Kidney (tissue), 13 donors: ENCODE measurements at regions not wholly inside any gene's neighbourhood (a gene's known extent, or its start where the extent isn't known, plus 50 kb on each side); places are given as distances from the start of the nearest gene placed in this dataset.

Experiments
- DNase-seq, 5 donors: peaks; one replicate each; pipeline ENCODE4 v3.0.0-alpha.2; 2013 to 2020
- FAIRE-seq: peaks from 2 replicates; lab custom pipeline; 2012; peaks lifted over from hg19 to GRCh38; lab: Jason Lieb, UNC
- H3K27ac ChIP-seq, 2 donors: one replicate each; pipeline ENCODE4 v1.7.0; 2013; ENCODE audit warnings: low read depth in 2 of 2, low read length in 2 of 2, inconsistent platforms in 1 of 2
- H3K27me3 ChIP-seq: one replicate; pipeline ENCODE4 v1.7.1; 2013; ENCODE audit warnings: low read length, inconsistent platforms; ENCODE audit not compliant: control insufficient read depth, insufficient read depth
- H3K36me3 ChIP-seq, 3 donors: one replicate each; pipeline versions ENCODE4 v1.7.0 to v1.7.1; 2013; ENCODE audit warnings: low read length in 3 of 3, control low read depth in 1 of 3, inconsistent platforms in 1 of 3; ENCODE audit not compliant: insufficient read depth in 3 of 3, control insufficient read depth in 2 of 3
- H3K4me1 ChIP-seq, 3 donors: one replicate each; pipeline versions ENCODE4 v1.7.0 to v1.7.1; 2013; ENCODE audit warnings: low read length in 3 of 3, inconsistent platforms in 1 of 3, low read depth in 1 of 3; ENCODE audit not compliant: control insufficient read depth in 2 of 3, insufficient read depth in 2 of 3
- H3K4me3 ChIP-seq, 3 donors: one replicate each; pipeline versions ENCODE4 v1.7.0 to v1.8.1; 2013; ENCODE audit warnings: low read length in 3 of 3, control low read depth in 1 of 3, inconsistent platforms in 1 of 3
- H3K9ac ChIP-seq, 3 donors: one replicate each; pipeline versions ENCODE4 v1.7.0 to v1.7.1; 2013; ENCODE audit warnings: low read length in 3 of 3, control low read depth in 1 of 3, inconsistent platforms in 1 of 3
- H3K9me3 ChIP-seq, 3 donors: one replicate each; pipeline versions ENCODE4 v1.7.0 to v1.7.1; 2013; ENCODE audit warnings: low read length in 3 of 3, control low read depth in 1 of 3, inconsistent platforms in 1 of 3; ENCODE audit not compliant: control insufficient read depth in 2 of 3, insufficient read depth in 1 of 3
- CTCF ChIP-seq: IDR thresholded peaks from 3 replicates; pipeline ENCODE4 v1.5.1; 2012; ENCODE audit warnings: mild to moderate bottlenecking, moderate library complexity, borderline replicate concordance; ENCODE audit not compliant: insufficient read depth; ENCODE audit errors: extremely low read depth
- intact Hi-C: fragments of 100-400 bp; cut with DNase I; formaldehyde crosslinking; loops from one replicate; pipeline ENCODE4 v1.11.1; 2022
- donor health status: control.
- donor health status: control.
- donor health status: control.
- donor health status: control.
- donor health status: control.
- donor health status: DM: yes; HTN: yes; CAD: no.
- donor health status: Normal renal cell carcinoma (clear cell type).

- Histone ChIP-seq H3K27ac (no peak overlapping the region), H3K4me1 (no peaks in the 10 kb centered on the region), H3K9me3 (no peaks in the 10 kb centered on the region), H3K9ac (no peak overlapping the region), H3K36me3 (no peaks in the 10 kb centered on the region), H3K27me3 (no peaks in the 10 kb centered on the region), H3K4me3 (no peak overlapping the region)
- no peak for TF ChIP-seq CTCF
- DNase-seq (no peak), FAIRE-seq (no peak)
- intact Hi-C loops = no loop called here
These were observed 385.3 kb downstream of the HAPSTR1 start for GRCh38 chr16:9476744-9477143.

GRCh38 chr16:9479008-9479407 lies 387.6 kb downstream of the HAPSTR1 start:
- H3K27ac ChIP-seq = no peak overlapping the region
- H3K27me3 ChIP-seq = no peaks in the 10 kb centered on the region
- H3K4me1 ChIP-seq = no peaks in the 10 kb centered on the region
- no peak for FAIRE-seq
- no peak overlapping the region for H3K4me3 ChIP-seq
- TF ChIP-seq CTCF = peak; percentile 17
- no peak for DNase-seq
- intact Hi-C loops = no loop called here
- H3K9me3 ChIP-seq = no peaks in the 10 kb centered on the region
- H3K9ac ChIP-seq = no peak overlapping the region
- H3K36me3 ChIP-seq = no peaks in the 10 kb centered on the region

- Histone ChIP-seq H3K27ac (no peak overlapping the region), H3K9ac (no peak overlapping the region), H3K27me3 (no peaks in the 10 kb centered on the region), H3K4me1 (no peaks in the 10 kb centered on the region), H3K9me3 (no peaks in the 10 kb centered on the region), H3K4me3 (no peak overlapping the region), H3K36me3 (no peaks in the 10 kb centered on the region)
- intact Hi-C loops = no loop called here
- no peak for TF ChIP-seq CTCF
- FAIRE-seq (no peak), DNase-seq (no peak)
These were observed 389.1 kb downstream of the HAPSTR1 start for GRCh38 chr16:9480503-9480902.
